Neuronal stem cell (in vitro differentiated cells): ENCODE measurements at regions not wholly inside any gene's neighbourhood (a gene's known extent, or its start where the extent isn't known, plus 50 kb on each side); places are given as distances from the start of the nearest gene placed in this dataset.
"Not testable (repeated sequence)": the region's sequence is repeated elsewhere in the genome, so short reads cannot be mapped to it uniquely, and the experiment has no call there.

Experiments
- DNase-seq: peaks from one replicate; pipeline ENCODE4 v3.0.0-alpha.2; 2013; ENCODE audit warnings: low spot score
- H2AFZ ChIP-seq: one replicate; pipeline ENCODE4 v1.6.1; 2013; ENCODE audit warnings: mild to moderate bottlenecking, low read length, inconsistent platforms
- H2AK5ac ChIP-seq: 2 replicates; pipeline ENCODE4 v1.6.1; 2013; ENCODE audit warnings: low read depth, mild to moderate bottlenecking, inconsistent platforms, low read length, moderate library complexity, mixed read lengths
- H2BK120ac ChIP-seq: 2 replicates; pipeline ENCODE4 v1.6.1; 2013; ENCODE audit warnings: low read depth, mild to moderate bottlenecking, inconsistent platforms, low read length, moderate library complexity, mixed read lengths
- H2BK12ac ChIP-seq: one replicate; pipeline ENCODE4 v1.6.1; 2013; ENCODE audit warnings: low read length, inconsistent platforms
- H2BK15ac ChIP-seq: 2 replicates; pipeline ENCODE4 v1.6.1; 2013; ENCODE audit warnings: mild to moderate bottlenecking, low read length, inconsistent platforms, mixed read lengths
- H2BK5ac ChIP-seq: one replicate; pipeline ENCODE4 v1.6.1; 2013; ENCODE audit warnings: inconsistent platforms, mild to moderate bottlenecking, low read length, moderate library complexity
- H3K14ac ChIP-seq: one replicate; pipeline ENCODE4 v1.6.1; 2013; ENCODE audit warnings: low read length, inconsistent platforms
- H3K18ac ChIP-seq: 2 replicates; pipeline ENCODE4 v1.6.1; 2013; ENCODE audit warnings: low read length, inconsistent platforms
- H3K23ac ChIP-seq: 2 replicates; pipeline ENCODE4 v1.6.1; 2013; ENCODE audit warnings: low read depth, mild to moderate bottlenecking, mixed read lengths, low read length, inconsistent platforms; ENCODE audit not compliant: poor library complexity
- H3K27ac ChIP-seq: replicated peaks from 3 replicates; pipeline ENCODE4 v1.5.1; 2013; ENCODE audit warnings: low read length, inconsistent platforms
- H3K27me3 ChIP-seq, 3 experiments: 2 replicates each; pipeline ENCODE4 v1.6.1; 2013; ENCODE audit warnings: low read length in 3 of 3, mild to moderate bottlenecking in 2 of 3, inconsistent platforms in 1 of 3, low read depth in 1 of 3, mixed read lengths in 1 of 3, moderate library complexity in 1 of 3; ENCODE audit not compliant: control insufficient read depth in 3 of 3, insufficient read depth in 3 of 3
- H3K36me3 ChIP-seq, 2 donors: replicated peaks in 1 of 2; 2 replicates each; pipeline ENCODE4 v1.6.1; 2013; ENCODE audit warnings: low read length in 2 of 2; ENCODE audit not compliant: control insufficient read depth in 2 of 2, insufficient read depth in 2 of 2
- H3K4ac ChIP-seq: 2 replicates; pipeline ENCODE4 v1.6.1; 2013; ENCODE audit warnings: inconsistent platforms, mild to moderate bottlenecking, low read length, moderate library complexity
- H3K4me1 ChIP-seq, 2 donors: 1 replicate in 1 of 2; 2 replicates in 1 of 2; pipeline ENCODE4 v1.6.1; 2013; ENCODE audit warnings: low read length in 2 of 2, low read depth in 1 of 2; ENCODE audit not compliant: control insufficient read depth in 2 of 2, insufficient read depth in 1 of 2
- H3K4me2 ChIP-seq: one replicate; pipeline ENCODE4 v1.6.1; 2013; ENCODE audit warnings: mild to moderate bottlenecking, low read length, inconsistent platforms; ENCODE audit not compliant: insufficient read depth, poor library complexity, severe bottlenecking
- H3K4me3 ChIP-seq, 2 donors: 2 replicates each; pipeline ENCODE4 v1.5.1; 2013; ENCODE audit warnings: low read length in 2 of 2, mild to moderate bottlenecking in 2 of 2, inconsistent platforms in 1 of 2, moderate library complexity in 1 of 2
- H3K79me1 ChIP-seq: one replicate; pipeline ENCODE4 v1.6.1; 2013; ENCODE audit warnings: low read depth, mild to moderate bottlenecking, inconsistent platforms, low read length, moderate library complexity
- H3K9ac ChIP-seq: one replicate; pipeline ENCODE4 v1.6.1; 2013; ENCODE audit warnings: mild to moderate bottlenecking, low read depth, low read length, inconsistent platforms; ENCODE audit not compliant: poor library complexity
- H3K9me3 ChIP-seq, 2 donors: replicated peaks in 1 of 2; 2 replicates each; pipeline versions ENCODE3 to v1.6.1; 2013; ENCODE audit warnings: low read length in 2 of 2, mild to moderate bottlenecking in 2 of 2, inconsistent platforms in 1 of 2, low read depth in 1 of 2, mixed read lengths in 1 of 2, moderate library complexity in 1 of 2; ENCODE audit not compliant: control insufficient read depth in 2 of 2, insufficient read depth in 1 of 2
- H4K8ac ChIP-seq: one replicate; pipeline ENCODE4 v1.6.1; 2013; ENCODE audit warnings: low read depth, mild to moderate bottlenecking, inconsistent platforms, low read length, moderate library complexity
- H4K91ac ChIP-seq: one replicate; pipeline ENCODE4 v1.6.1; 2013; ENCODE audit warnings: low read length, low read depth, mild to moderate bottlenecking, inconsistent platforms; ENCODE audit not compliant: poor library complexity
- WGBS, 2 donors: extraction: QIAGEN DNeasy Blood & Tissue Kit; methylation state at CpG; one replicate each; pipeline ENCODE4 v1.1.7; 2013; ENCODE audit warnings: missing lambda C conversion rate in 2 of 2, mixed read lengths in 1 of 2; ENCODE audit not compliant: insufficient read length in 2 of 2, insufficient replicate concordance in 1 of 2; ENCODE audit errors: extremely low coverage in 2 of 2; 5-methylcytosine and 5-hydroxymethylcytosine counted together

GRCh38 chr16:73107371-73107770 lies 59.4 kb upstream of the ZFHX3 start:
- DNase-seq = no peak
- no peak overlapping the region for H3K4ac ChIP-seq
- no peak overlapping the region for H2BK120ac ChIP-seq
- H3K18ac ChIP-seq = no peak overlapping the region
- H3K23ac ChIP-seq = no peak overlapping the region
- no peak overlapping the region for H3K4me2 ChIP-seq
- H3K4me3 ChIP-seq = no peak overlapping the region
- H3K27ac ChIP-seq = no peak overlapping the region
- no peak overlapping the region for H4K91ac ChIP-seq
- no peaks in the 10 kb centered on the region for H3K27me3 ChIP-seq
- H2BK12ac ChIP-seq = no peak overlapping the region
- H2BK15ac ChIP-seq = no peak overlapping the region
- no CpG with 5 or more reads among the region's 4 CpGs for WGBS, 2 donors
- no peak overlapping the region for H3K9ac ChIP-seq
- no peak overlapping the region for H3K14ac ChIP-seq
- H3K79me1 ChIP-seq = no peaks in the 10 kb centered on the region
- H2AFZ ChIP-seq = no peak overlapping the region
- H4K8ac ChIP-seq = no peak overlapping the region
- no peaks in the 10 kb centered on the region for H3K36me3 ChIP-seq
- H2AK5ac ChIP-seq = no peak overlapping the region
- no peaks in the 10 kb centered on the region for H3K4me1 ChIP-seq
- H2BK5ac ChIP-seq = no peak overlapping the region
- no peaks in the 10 kb centered on the region for H3K9me3 ChIP-seq

GRCh38 chr16:73106329-73107034 lies 58.6 kb upstream of the ZFHX3 start:
- Histone ChIP-seq H2AK5ac (no peak overlapping the region), H3K4me1 (no peaks in the 10 kb centered on the region), H2BK12ac (no peak overlapping the region), H2BK15ac (no peak overlapping the region), H2BK120ac (no peak overlapping the region), H4K91ac (no peak overlapping the region), H3K36me3 (no peaks in the 10 kb centered on the region), H3K9ac (no peak overlapping the region), H3K4ac (no peak overlapping the region), H3K18ac (no peak overlapping the region), H3K23ac (no peak overlapping the region), H2AFZ (no peak overlapping the region), H3K4me2 (no peak overlapping the region), H3K4me3 (no peak overlapping the region), H3K9me3 (no peaks in the 10 kb centered on the region), H3K27me3 (no peaks in the 10 kb centered on the region), H2BK5ac (no peak overlapping the region), H3K14ac (no peak overlapping the region), H3K79me1 (no peaks in the 10 kb centered on the region), H4K8ac (no peak overlapping the region), H3K27ac (no peak overlapping the region)
- no CpG with 5 or more reads among the region's 6 CpGs for WGBS, 2 donors
- DNase-seq = no peak

GRCh38 chr16:73101568-73101967 lies 53.6 kb upstream of the ZFHX3 start:
- Histone ChIP-seq H3K4me3 (no peak overlapping the region), H3K27me3 (no peaks in the 10 kb centered on the region), H3K4me2 (no peak overlapping the region), H2BK15ac (no peak overlapping the region), H3K4ac (no peak overlapping the region), H2AK5ac (no peak overlapping the region), H2AFZ (no peak overlapping the region), H3K4me1 (no peaks in the 10 kb centered on the region), H3K36me3 (no peaks in the 10 kb centered on the region), H4K91ac (no peak overlapping the region), H3K27ac (no peak overlapping the region), H3K18ac (no peak overlapping the region), H3K23ac (no peak overlapping the region), H3K9me3 (no peaks in the 10 kb centered on the region), H2BK5ac (no peak overlapping the region), H3K9ac (no peak overlapping the region), H3K14ac (no peak overlapping the region), H2BK12ac (no peak overlapping the region), H2BK120ac (no peak overlapping the region), H4K8ac (no peak overlapping the region), H3K79me1 (no peaks in the 10 kb centered on the region)
- WGBS, 2 donors = no CpG with 5 or more reads among the region's 5 CpGs
- DNase-seq = no peak

GRCh38 chr16:73099601-73100000 lies 51.7 kb upstream of the ZFHX3 start:
- not testable (repeated sequence) for H2BK12ac ChIP-seq, H4K8ac ChIP-seq, H2BK15ac ChIP-seq, H3K9ac ChIP-seq, H3K18ac ChIP-seq, H2BK5ac ChIP-seq, H3K9me3 ChIP-seq, H3K36me3 ChIP-seq, H2BK120ac ChIP-seq, H3K23ac ChIP-seq, H4K91ac ChIP-seq, H2AFZ ChIP-seq, H3K14ac ChIP-seq, H3K27ac ChIP-seq, DNase-seq, H3K79me1 ChIP-seq, H2AK5ac ChIP-seq, H3K4ac ChIP-seq, H3K4me2 ChIP-seq, H3K4me3 ChIP-seq, H3K27me3 ChIP-seq, H3K4me1 ChIP-seq
- no CpG with 5 or more reads among the region's 5 CpGs for WGBS, 2 donors
